Astrocyte of the spinal cord (primary cell): ENCODE measurements at regions not wholly inside any gene's neighbourhood (a gene's known extent, or its start where the extent isn't known, plus 50 kb on each side); places are given as distances from the start of the nearest gene placed in this dataset.
A peak's percentile ranks its signal among the peaks of the same experiment; 100 is the strongest.

ENCODE experiments used
- DNase-seq: peaks from one replicate; pipeline ENCODE4 v3.0.0; 2011; ENCODE audit warnings: low read depth, low spot score
- H3K4me3 ChIP-seq: 2 replicates; pipeline ENCODE4 v1.5.1; 2011; ENCODE audit warnings: low read depth, mild to moderate bottlenecking, low read length, moderate library complexity
- CTCF ChIP-seq: IDR thresholded peaks from 2 replicates; pipeline ENCODE4 v1.5.1; 2012; ENCODE audit warnings: low read depth, mild to moderate bottlenecking, low read length, inconsistent platforms
- in situ Hi-C: cut with HindIII; loops from 2 replicates; pipeline ENCODE4 v1.10.0; 2017; ENCODE audit warnings: low sequenced_read_pairs

GRCh38 chr3:30996467-30996866 lies 102.0 kb upstream of the GADL1 start:
- no peak for TF ChIP-seq CTCF
- in situ Hi-C loops: no loop called here
- no peak for DNase-seq

GRCh38 chr3:31002730-31003129 lies 108.3 kb upstream of the GADL1 start:
- H3K4me3 ChIP-seq: no peak overlapping the region
- DNase-seq: no peak
- TF ChIP-seq CTCF: no peak
- in situ Hi-C loops: no loop called here

More at GRCh38 chr3:30996467-30996866, 102.0 kb upstream of the GADL1 start:
- no peak overlapping the region for H3K4me3 ChIP-seq

GRCh38 chr3:31004025-31004678 lies 109.7 kb upstream of the GADL1 start:
- DNase-seq: peak; percentile 93

GRCh38 chr3:31008994-31009393 lies 114.5 kb upstream of the GADL1 start:
- DNase-seq: peak; percentile 9
- no peak for TF ChIP-seq CTCF
- no peak overlapping the region for H3K4me3 ChIP-seq
- in situ Hi-C loops: no loop called here

More at GRCh38 chr3:31004025-31004678, 109.7 kb upstream of the GADL1 start:
- TF ChIP-seq CTCF: no peak
- in situ Hi-C loops: no loop called here
- no peak overlapping the region for H3K4me3 ChIP-seq

- H3K4me3 ChIP-seq: no peak overlapping the region
- no peak for TF ChIP-seq CTCF
- in situ Hi-C loops: no loop called here
- peak; percentile 27 for DNase-seq
These were observed 115.4 kb upstream of the GADL1 start for GRCh38 chr3:31009881-31010280.

- no peak overlapping the region for H3K4me3 ChIP-seq
- TF ChIP-seq CTCF: no peak
- peak; percentile 74 for DNase-seq
- in situ Hi-C loops: no loop called here
These were observed 116.0 kb upstream of the GADL1 start for GRCh38 chr3:31010491-31010890.
